BLaER1 treated with 17β-estradiol and CSF1 and Interleukin-3, amounts not matched to agents 10 nM and 100 nM (cell line): ENCODE measurements at regions not wholly inside any gene's neighbourhood (a gene's known extent, or its start where the extent isn't known, plus 50 kb on each side); places are given as distances from the start of the nearest gene placed in this dataset.

Experiments used
- H3K27ac ChIP-seq, 11 experiments: shearing (Covaris generic); formaldehyde crosslinking; 2 replicates each; pipeline ENCODE4 v1.8.1; 2022
- H3K27me3 ChIP-seq, 11 experiments: shearing (Covaris generic); formaldehyde crosslinking; 2 replicates each; pipeline ENCODE4 v1.8.1; 2022
- H3K36me3 ChIP-seq, 11 experiments: shearing (Covaris generic); formaldehyde crosslinking; 2 replicates each; pipeline ENCODE4 v1.8.1; 2022
- H3K4me1 ChIP-seq, 10 experiments: shearing (Covaris generic); formaldehyde crosslinking; 2 replicates each; pipeline ENCODE4 v1.8.1; 2022
- H3K4me2 ChIP-seq, 11 experiments: shearing (Covaris generic); formaldehyde crosslinking; 2 replicates each; pipeline ENCODE4 v1.8.1; 2022
- H3K4me3 ChIP-seq, 10 experiments: shearing (Covaris generic); formaldehyde crosslinking; 2 replicates each; pipeline ENCODE4 v1.8.1; 2022
- H3K9ac ChIP-seq, 11 experiments: shearing (Covaris generic); formaldehyde crosslinking; 2 replicates each; pipeline ENCODE4 v1.8.1; 2022
- H3K9me3 ChIP-seq, 11 experiments: shearing (Covaris generic); formaldehyde crosslinking; replicated peaks in 1 of 11; 2 replicates each; pipeline ENCODE4 v1.8.1; 2022
- H4K20me1 ChIP-seq, 11 experiments: shearing (Covaris generic); formaldehyde crosslinking; 2 replicates each; pipeline ENCODE4 v1.8.1; 2022
- Cebpa-rat ChIP-seq, 11 experiments: shearing (Covaris generic); IDR thresholded peaks; 2 replicates each; pipeline ENCODE4 v1.8.1; 2022

DNA sequence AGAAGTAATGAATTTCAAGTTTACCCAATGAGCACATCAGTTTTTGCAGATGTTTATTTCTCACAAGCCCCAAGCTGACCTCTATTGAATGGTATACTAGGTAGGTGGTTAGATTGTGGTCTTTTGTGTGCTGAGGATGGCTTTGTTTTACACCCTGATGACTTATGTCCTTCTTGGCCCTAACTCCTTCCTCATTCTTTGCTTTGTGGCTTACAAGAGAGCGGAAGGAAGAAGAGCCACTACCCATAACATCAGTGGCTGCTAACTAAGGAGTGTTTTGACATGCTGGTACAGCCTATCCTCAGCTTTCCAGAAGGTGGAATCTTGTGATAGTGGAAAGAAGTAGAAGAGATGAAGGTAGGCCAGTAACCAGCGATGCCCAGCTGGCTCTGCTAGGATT lies 85.7 kb upstream of the NTRK2 start:
- H3K4me3 ChIP-seq = no peak overlapping the region
- H3K4me2 ChIP-seq = no peak overlapping the region
- no peak overlapping the region for H3K27ac ChIP-seq
- no peaks in the 10 kb centered on the region for H3K9me3 ChIP-seq
- H3K36me3 ChIP-seq = no peaks in the 10 kb centered on the region
- H4K20me1 ChIP-seq = no peaks in the 10 kb centered on the region
- TF ChIP-seq Cebpa-rat (IDR thresholded peaks at IDR 0.05) = no peak
- peaks cover 0 to 4% (median 0%) of the 10 kb centered on the region in 10 experiments; a peak in 1 of 20 replicates for H3K4me1 ChIP-seq
- H3K27me3 ChIP-seq = no peaks in the 10 kb centered on the region
- no peak overlapping the region for H3K9ac ChIP-seq

DNA sequence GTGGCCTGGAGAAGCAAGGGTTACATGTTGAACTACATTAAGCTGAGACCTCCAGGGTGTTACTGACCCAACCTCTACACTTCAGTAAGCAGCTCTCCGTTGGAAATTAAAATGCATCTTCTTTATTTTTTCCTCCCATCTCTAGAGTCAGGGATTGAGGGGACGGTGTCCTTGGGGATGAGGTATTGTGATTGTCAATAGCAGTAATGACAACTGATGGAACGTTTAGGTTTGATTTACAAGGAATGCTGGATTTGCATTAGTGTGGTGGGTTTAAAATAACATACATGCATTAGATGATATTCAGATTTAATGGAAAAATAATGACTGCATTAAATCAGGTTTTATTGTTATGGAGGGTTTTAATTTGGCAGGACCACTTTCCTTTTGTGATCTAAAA lies 82.9 kb upstream of the NTRK2 start:
- no peak overlapping the region for H3K9ac ChIP-seq
- no peak for TF ChIP-seq Cebpa-rat (IDR thresholded peaks at IDR 0.05)
- no peak overlapping the region for H3K27ac ChIP-seq
- no peaks in the 10 kb centered on the region for H3K9me3 ChIP-seq
- no peaks in the 10 kb centered on the region for H4K20me1 ChIP-seq
- H3K4me2 ChIP-seq = no peak overlapping the region
- H3K27me3 ChIP-seq = no peaks in the 10 kb centered on the region
- no peak overlapping the region for H3K4me3 ChIP-seq
- no peaks in the 10 kb centered on the region for H3K36me3 ChIP-seq
- peaks cover 0 to 15% (median 0%) of the 10 kb centered on the region in 10 experiments; a peak in 4 of 20 replicates for H3K4me1 ChIP-seq

DNA sequence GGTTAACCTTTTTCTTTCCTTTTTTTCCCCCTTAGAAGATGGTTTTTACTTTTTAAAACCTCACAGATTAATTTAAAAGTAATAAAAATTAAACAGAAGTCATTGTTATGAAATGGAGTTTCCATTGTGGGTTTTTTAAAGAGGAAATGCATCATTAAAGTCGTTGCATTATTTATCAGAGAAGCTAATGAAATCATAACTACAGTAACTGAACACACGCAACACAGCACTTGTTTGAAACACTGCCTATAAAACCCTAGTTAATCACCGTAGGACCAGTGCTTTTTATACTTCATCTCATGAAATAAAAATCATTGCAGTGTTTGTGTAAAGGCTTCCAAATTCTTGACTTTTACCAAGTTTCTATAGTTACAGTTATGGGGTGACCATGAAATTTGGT lies 82.4 kb upstream of the NTRK2 start:
- Histone ChIP-seq H3K9me3 (no peaks in the 10 kb centered on the region), H3K4me2 (no peak overlapping the region)
- no peak for TF ChIP-seq Cebpa-rat (IDR thresholded peaks at IDR 0.05)

DNA sequence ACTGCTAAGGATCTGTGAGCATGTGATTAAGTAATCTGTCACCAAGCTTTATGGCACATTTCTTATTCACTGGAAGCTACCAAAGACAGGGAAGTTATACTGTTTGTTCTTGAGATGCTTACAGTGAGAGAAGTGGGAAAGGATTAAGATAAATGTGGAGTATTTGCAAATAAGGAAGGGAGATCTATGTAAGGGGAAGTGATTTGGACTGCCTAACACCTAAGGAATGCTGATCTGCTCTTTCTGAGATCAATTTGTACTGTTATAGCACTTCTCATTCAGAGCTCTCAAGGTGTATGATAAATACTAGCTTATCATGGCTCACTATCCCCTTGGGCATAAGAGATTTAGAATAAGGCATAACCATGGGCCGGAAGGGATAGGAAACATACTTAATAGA lies 80.0 kb upstream of the NTRK2 start:
- H4K20me1 ChIP-seq = no peaks in the 10 kb centered on the region
- no peak overlapping the region for H3K4me3 ChIP-seq
- TF ChIP-seq Cebpa-rat (IDR thresholded peaks at IDR 0.05) = no peak
- H3K4me1 ChIP-seq = peaks cover 0 to 15% (median 0%) of the 10 kb centered on the region in 10 experiments; a peak in 3 of 20 replicates
- no peaks in the 10 kb centered on the region for H3K36me3 ChIP-seq
- H3K9ac ChIP-seq = no peak overlapping the region
- H3K4me2 ChIP-seq = 0 out of 22 replicates have a peak overlapping the region, but pooled peaks of 1 of the 11 experiments have one; percentile 5
- no peaks in the 10 kb centered on the region for H3K27me3 ChIP-seq
- no peaks in the 10 kb centered on the region for H3K9me3 ChIP-seq
- no peak overlapping the region for H3K27ac ChIP-seq

More for the DNA sequence above, 82.4 kb upstream of the NTRK2 start:
- no peak overlapping the region for H3K27ac ChIP-seq
- H3K27me3 ChIP-seq = no peaks in the 10 kb centered on the region
- H3K36me3 ChIP-seq = no peaks in the 10 kb centered on the region
- no peak overlapping the region for H3K4me3 ChIP-seq
- H3K4me1 ChIP-seq = peaks cover 0 to 15% (median 0%) of the 10 kb centered on the region in 10 experiments; a peak in 4 of 20 replicates
- H3K9ac ChIP-seq = no peak overlapping the region
- H4K20me1 ChIP-seq = no peaks in the 10 kb centered on the region

DNA sequence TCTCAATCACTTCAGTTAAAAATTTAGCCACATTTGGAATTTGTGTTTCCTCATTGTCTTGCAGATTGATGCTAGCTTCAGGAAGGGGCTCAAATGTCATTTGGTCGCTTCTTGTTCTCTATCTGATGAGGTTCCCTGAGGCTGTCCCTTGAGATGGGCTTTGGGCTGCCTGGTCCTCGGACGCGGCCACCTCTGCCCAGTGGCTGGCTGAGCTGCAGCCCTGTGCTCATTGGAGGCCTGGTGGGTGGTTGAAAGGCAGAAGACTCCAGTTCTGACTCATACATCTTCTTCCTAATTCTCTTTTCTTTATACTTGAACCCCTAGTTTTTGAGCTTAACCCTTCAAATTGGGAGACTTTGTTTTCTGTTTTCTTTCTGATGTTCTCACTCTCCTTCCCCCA lies 78.8 kb upstream of the NTRK2 start:
- no peaks in the 10 kb centered on the region for H3K9me3 ChIP-seq
- TF ChIP-seq Cebpa-rat (IDR thresholded peaks at IDR 0.05) = no peak
- no peak overlapping the region for H3K27ac ChIP-seq
- peaks cover 0 to 15% (median 0%) of the 10 kb centered on the region in 10 experiments; a peak in 3 of 20 replicates for H3K4me1 ChIP-seq
- no peak overlapping the region for H3K9ac ChIP-seq
- no peak overlapping the region for H3K4me2 ChIP-seq
- H3K27me3 ChIP-seq = no peaks in the 10 kb centered on the region
- no peaks in the 10 kb centered on the region for H3K36me3 ChIP-seq
- no peaks in the 10 kb centered on the region for H4K20me1 ChIP-seq
- H3K4me3 ChIP-seq = no peak overlapping the region

DNA sequence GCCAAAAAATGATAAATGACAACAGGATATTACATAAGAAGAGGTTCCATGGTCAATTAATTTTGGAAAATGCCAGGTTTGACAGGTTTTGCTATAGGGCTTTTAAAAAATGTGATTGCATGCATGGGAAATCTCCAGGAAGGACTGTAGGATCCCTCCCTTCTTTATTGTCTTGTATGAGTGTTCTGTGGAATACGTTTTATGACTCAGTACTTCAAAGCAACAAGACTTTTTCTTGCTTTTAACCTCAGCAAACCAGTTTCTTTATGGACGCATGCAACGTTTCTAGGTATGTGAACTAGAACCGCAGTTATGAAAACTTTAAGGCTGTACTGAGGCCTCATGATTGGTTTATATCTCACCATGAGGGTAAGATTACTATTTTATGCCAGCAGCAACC lies 76.6 kb upstream of the NTRK2 start:
- H3K4me3 ChIP-seq = no peak overlapping the region
- H3K27ac ChIP-seq = no peak overlapping the region
- no peak for TF ChIP-seq Cebpa-rat (IDR thresholded peaks at IDR 0.05)
- no peaks in the 10 kb centered on the region for H3K36me3 ChIP-seq
- H4K20me1 ChIP-seq = no peaks in the 10 kb centered on the region
- no peaks in the 10 kb centered on the region for H3K27me3 ChIP-seq
- no peak overlapping the region for H3K4me2 ChIP-seq
- H3K4me1 ChIP-seq = peaks cover 5 to 29% (median 11%) of the 10 kb centered on the region in 10 experiments; a peak in 18 of 20 replicates
- H3K9ac ChIP-seq = no peak overlapping the region
- peaks cover 0 to 10% (median 5%) of the 10 kb centered on the region in 11 experiments; a peak in 8 of 22 replicates for H3K9me3 ChIP-seq

DNA sequence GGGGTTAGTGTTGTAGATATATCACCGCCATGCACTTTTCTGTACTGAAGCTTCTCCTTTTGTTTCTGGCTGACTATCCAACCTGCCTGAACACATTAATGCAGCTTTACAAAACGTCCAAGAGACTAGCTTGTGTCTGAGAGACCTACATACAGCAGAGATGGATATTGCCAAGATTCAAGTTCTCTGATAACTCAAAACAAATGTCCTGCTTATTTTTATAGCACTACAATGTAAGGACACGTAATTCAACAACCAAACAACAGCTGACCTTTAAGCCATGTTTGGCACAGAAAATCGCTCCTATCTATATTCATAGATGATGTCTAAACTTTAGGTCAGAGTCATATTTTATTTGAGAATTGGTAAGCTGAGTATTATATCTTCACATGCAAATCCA lies 76.2 kb upstream of the NTRK2 start:
- Histone ChIP-seq H3K9ac (no peak overlapping the region), H3K27me3 (no peaks in the 10 kb centered on the region), H3K9me3 (peaks cover 0 to 10% (median 5%) of the 10 kb centered on the region in 11 experiments; a peak in 9 of 22 replicates), H3K36me3 (no peaks in the 10 kb centered on the region), H3K4me3 (no peak overlapping the region), H3K4me2 (no peak overlapping the region), H4K20me1 (no peaks in the 10 kb centered on the region), H3K27ac (no peak overlapping the region), H3K4me1 (peaks cover 5 to 33% (median 13%) of the 10 kb centered on the region in 10 experiments; a peak in 18 of 20 replicates)
- no peak for TF ChIP-seq Cebpa-rat (IDR thresholded peaks at IDR 0.05)

DNA sequence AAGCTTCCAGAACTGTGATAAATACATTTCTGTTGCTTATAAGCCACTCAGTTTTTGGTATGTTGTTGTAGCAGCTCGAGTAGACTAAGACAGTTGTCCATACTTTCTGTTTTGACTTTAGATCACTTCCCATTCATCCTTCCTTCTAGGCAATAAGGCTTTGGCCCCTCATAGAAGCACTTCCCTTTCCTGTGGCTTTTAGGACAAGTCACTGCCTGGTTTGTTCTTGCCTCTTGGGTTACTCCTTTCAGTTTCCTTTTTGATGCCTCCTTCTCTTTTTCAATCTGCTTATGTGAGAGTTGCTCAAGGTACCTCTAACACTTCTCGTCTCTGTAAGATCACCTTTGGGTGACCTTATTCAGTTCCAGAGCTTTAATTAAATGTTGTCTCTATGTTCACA lies 72.4 kb upstream of the NTRK2 start:
- no peaks in the 10 kb centered on the region for H3K27me3 ChIP-seq
- peak overlapping the region in 7 of 10 experiments; percentile 7 to 44 (median 18); a peak in 7 of 20 replicates for H3K4me3 ChIP-seq
- no peak for TF ChIP-seq Cebpa-rat (IDR thresholded peaks at IDR 0.05)
- H3K36me3 ChIP-seq = no peaks in the 10 kb centered on the region
- H4K20me1 ChIP-seq = no peaks in the 10 kb centered on the region
- peak overlapping the region; percentile 32 to 80 (median 61) for H3K4me2 ChIP-seq
- H3K4me1 ChIP-seq = peaks cover 5 to 20% (median 13%) of the 10 kb centered on the region in 10 experiments; a peak in 18 of 20 replicates
- H3K27ac ChIP-seq = peak overlapping the region in 10 of 11 experiments; percentile 18 to 82 (median 70); a peak in 18 of 22 replicates
- H3K9me3 ChIP-seq = peaks cover 0 to 10% (median 5%) of the 10 kb centered on the region in 11 experiments; a peak in 9 of 22 replicates
- H3K9ac ChIP-seq = peak overlapping the region in 5 of 11 experiments; percentile 21 to 50 (median 44); a peak in 7 of 22 replicates

DNA sequence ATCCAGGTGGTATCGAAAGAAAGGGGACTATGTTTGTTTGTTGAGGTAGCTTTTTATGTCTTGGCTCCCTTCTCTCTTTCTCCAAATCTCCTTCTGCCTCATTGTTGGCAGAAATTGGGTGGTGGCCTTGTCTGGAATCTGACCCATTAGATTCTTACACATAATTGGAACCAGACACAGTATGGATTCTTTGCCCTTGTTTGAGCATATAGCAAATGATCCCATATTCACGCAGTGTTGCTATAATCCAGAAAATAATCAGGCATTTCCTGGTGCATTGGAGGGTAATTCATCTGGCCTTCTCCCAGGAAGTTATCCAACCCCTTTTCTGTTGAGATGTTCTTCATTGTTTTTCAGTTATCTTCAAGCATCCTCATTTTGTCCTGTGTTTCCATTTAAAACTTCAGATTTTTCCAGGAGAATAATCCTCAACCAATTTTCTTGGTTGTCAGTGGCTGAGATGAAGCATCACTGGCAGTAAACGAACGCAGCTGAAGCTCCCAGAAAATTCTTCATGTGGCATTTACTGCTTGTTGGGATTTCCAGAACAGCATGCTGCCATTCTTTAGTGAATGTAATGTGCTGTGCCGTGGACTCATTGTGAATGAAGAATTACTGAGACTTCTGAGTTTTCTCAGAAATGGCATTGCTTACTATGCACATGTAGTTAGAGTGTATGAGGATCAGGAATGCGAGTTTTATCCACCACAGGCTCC lies 70.5 kb upstream of the NTRK2 start:
- no peak overlapping the region for H3K9ac ChIP-seq
- H3K27me3 ChIP-seq = no peaks in the 10 kb centered on the region
- H3K4me2 ChIP-seq = no peak overlapping the region
- no peak overlapping the region for H3K27ac ChIP-seq
- H3K4me1 ChIP-seq = peaks cover 5 to 20% (median 13%) of the 10 kb centered on the region in 10 experiments; a peak in 18 of 20 replicates
- H3K36me3 ChIP-seq = no peaks in the 10 kb centered on the region
- peaks cover 0 to 10% (median 5%) of the 10 kb centered on the region in 11 experiments; a peak in 9 of 22 replicates for H3K9me3 ChIP-seq
- no peak overlapping the region for H3K4me3 ChIP-seq
- TF ChIP-seq Cebpa-rat (IDR thresholded peaks at IDR 0.05) = no peak
- H4K20me1 ChIP-seq = no peaks in the 10 kb centered on the region
